Loucy (cell line): ENCODE measurements at regions not wholly inside any gene's neighbourhood (a gene's known extent, or its start where the extent isn't known, plus 50 kb on each side); places are given as distances from the start of the nearest gene placed in this dataset.

Experiments
- H2AFZ ChIP-seq: fragments of 200-600 bp; sonication (generic); 2 replicates; pipeline ENCODE4 v1.6.0; 2016; ENCODE audit warnings: antibody characterized with exemption, mild to moderate bottlenecking, low read length, moderate library complexity
- H3F3A ChIP-seq: fragments of 200-600 bp; 2 replicates; pipeline ENCODE4 v1.6.0; 2016; ENCODE audit warnings: antibody characterized with exemption, low read depth, mild to moderate bottlenecking
- H3K27me3 ChIP-seq: fragments of 200-600 bp; sonication (generic); 2 replicates; pipeline ENCODE4 v1.6.1; 2014; ENCODE audit warnings: low read length, mild to moderate bottlenecking; ENCODE audit not compliant: insufficient read depth, poor library complexity, severe bottlenecking
- H3K36me3 ChIP-seq: fragments of 200-600 bp; sonication (generic); 2 replicates; pipeline ENCODE4 v1.6.1; 2016; ENCODE audit warnings: low read length; ENCODE audit not compliant: insufficient read depth
- H3K4me1 ChIP-seq: fragments of 200-600 bp; sonication (generic); 2 replicates; pipeline ENCODE4 v1.5.1; 2014; ENCODE audit warnings: low read length, mild to moderate bottlenecking; ENCODE audit not compliant: insufficient read depth, poor library complexity, severe bottlenecking
- H3K4me2 ChIP-seq: fragments of 200-600 bp; sonication (generic); 2 replicates; pipeline ENCODE4 v1.6.0; 2014; ENCODE audit warnings: antibody characterized with exemption, low read length, low read depth, mild to moderate bottlenecking; ENCODE audit not compliant: poor library complexity, severe bottlenecking
- H3K4me3 ChIP-seq: fragments of 200-600 bp; sonication (generic); 2 replicates; pipeline ENCODE4 v1.5.1; 2014; ENCODE audit warnings: low read length, mild to moderate bottlenecking, mixed read lengths; ENCODE audit not compliant: poor library complexity, severe bottlenecking
- H3K79me2 ChIP-seq: fragments of 200-600 bp; sonication (generic); 2 replicates; pipeline ENCODE4 v1.6.1; 2014; ENCODE audit warnings: low read length; ENCODE audit not compliant: insufficient read depth
- H3K9ac ChIP-seq: fragments of 200-600 bp; sonication (generic); 2 replicates; pipeline ENCODE4 v1.6.0; 2014; ENCODE audit warnings: mild to moderate bottlenecking, low read depth, low read length, moderate library complexity; ENCODE audit not compliant: poor library complexity, severe bottlenecking
- H3K9me2 ChIP-seq: fragments of 200-600 bp; sonication (generic); replicated peaks from 2 replicates; pipeline ENCODE4 v1.6.1; 2016; ENCODE audit warnings: low read depth, low read length, mixed read lengths
- H3K9me3 ChIP-seq: fragments of 200-600 bp; sonication (generic); 2 replicates; pipeline ENCODE4 v1.6.1; 2014; ENCODE audit warnings: mild to moderate bottlenecking, antibody characterized with exemption, low read length, low read depth; ENCODE audit not compliant: insufficient read depth
- H4K20me1 ChIP-seq: fragments of 200-600 bp; sonication (generic); 2 replicates; pipeline ENCODE4 v1.6.0; 2014; ENCODE audit warnings: antibody characterized with exemption, low read length, mild to moderate bottlenecking; ENCODE audit not compliant: insufficient read depth, poor library complexity, severe bottlenecking
- CTCF ChIP-seq: fragments of 200-600 bp; sonication (generic); conservative IDR thresholded peaks from 2 replicates; pipeline ENCODE4 v1.5.1; 2014; ENCODE audit warnings: mild to moderate bottlenecking, antibody characterized with exemption, low read length
- EZH2phosphoT487 ChIP-seq: fragments of 200-600 bp; IDR thresholded peaks from 2 replicates; pipeline ENCODE4 v1.6.1; 2018; ENCODE audit warnings: antibody characterized with exemption, mild to moderate bottlenecking, moderate library complexity, borderline replicate concordance

GRCh38 chr2:59463426-59463825 is 1090.0 kb downstream of the BCL11A start:
- no peak for TF ChIP-seq EZH2phosphoT487
- TF ChIP-seq CTCF: no peak
- no peaks in the 10 kb centered on the region for H4K20me1 ChIP-seq
- H3K27me3 ChIP-seq: no peaks in the 10 kb centered on the region
- no peaks in the 10 kb centered on the region for H3K79me2 ChIP-seq
- no peaks in the 10 kb centered on the region for H3K9me2 ChIP-seq
- no peak overlapping the region for H3K9ac ChIP-seq
- no peaks in the 10 kb centered on the region for H3K36me3 ChIP-seq
- no peaks in the 10 kb centered on the region for H3K9me3 ChIP-seq
- H3K4me1 ChIP-seq: no peaks in the 10 kb centered on the region
- no peak overlapping the region for H3K4me3 ChIP-seq
- no peak overlapping the region for H2AFZ ChIP-seq
- H3K4me2 ChIP-seq: no peak overlapping the region
- H3F3A ChIP-seq: no peaks in the 10 kb centered on the region

GRCh38 chr2:59462422-59463197 is 1090.8 kb downstream of the BCL11A start:
- H3K4me2 ChIP-seq: no peak overlapping the region
- no peak overlapping the region for H3K4me3 ChIP-seq
- no peaks in the 10 kb centered on the region for H3K4me1 ChIP-seq
- H3K9ac ChIP-seq: no peak overlapping the region
- H3K9me3 ChIP-seq: no peaks in the 10 kb centered on the region
- TF ChIP-seq CTCF (peak; percentile 43), EZH2phosphoT487 (no peak)
- H3F3A ChIP-seq: no peaks in the 10 kb centered on the region
- no peaks in the 10 kb centered on the region for H3K9me2 ChIP-seq
- no peaks in the 10 kb centered on the region for H3K36me3 ChIP-seq
- no peaks in the 10 kb centered on the region for H3K27me3 ChIP-seq
- H2AFZ ChIP-seq: no peak overlapping the region
- no peaks in the 10 kb centered on the region for H3K79me2 ChIP-seq
- no peaks in the 10 kb centered on the region for H4K20me1 ChIP-seq

GRCh38 chr2:59461127-59461526 is 1092.3 kb downstream of the BCL11A start:
- Histone ChIP-seq H2AFZ (no peak overlapping the region), H3K4me1 (no peaks in the 10 kb centered on the region), H3K4me3 (no peak overlapping the region), H3K9me2 (no peaks in the 10 kb centered on the region), H3K36me3 (no peaks in the 10 kb centered on the region), H3F3A (no peaks in the 10 kb centered on the region), H4K20me1 (no peaks in the 10 kb centered on the region), H3K9ac (no peak overlapping the region), H3K4me2 (no peak overlapping the region), H3K79me2 (no peaks in the 10 kb centered on the region), H3K27me3 (no peaks in the 10 kb centered on the region), H3K9me3 (no peaks in the 10 kb centered on the region)
- TF ChIP-seq EZH2phosphoT487 (no peak), CTCF (no peak)
